Transverse colon (tissue), 4 donors: ENCODE measurements at regions not wholly inside any gene's neighbourhood (a gene's known extent, or its start where the extent isn't known, plus 50 kb on each side); places are given as distances from the start of the nearest gene placed in this dataset.

Source experiments
- EP300 ChIP-seq: sonication (generic); formaldehyde crosslinking; IDR thresholded peaks from one replicate; pipeline ENCODE4 v1.6.1; 2017; ENCODE audit warnings: antibody characterized with exemption, low read depth
- POLR2A ChIP-seq: fragments of 450-650 bp; IDR thresholded peaks from one replicate; pipeline ENCODE4 v1.6.1; 2016; ENCODE audit warnings: antibody characterized with exemption, mild to moderate bottlenecking, moderate library complexity
- POLR2AphosphoS5 ChIP-seq, 3 donors: sonication (generic); formaldehyde crosslinking; IDR thresholded peaks; one replicate each; pipeline ENCODE4 v1.6.1; 2016; ENCODE audit warnings: antibody characterized with exemption in 3 of 3
- TF ChIP-seq, protein P1 (sequence below), 5 experiments: fragments of 200-600 bp in 3 of 5; fragments of 450-650 bp in 2 of 5; sonication (generic) in 3 of 5; IDR thresholded peaks; 1 replicate in 2 of 5; 2 replicates in 3 of 5; pipeline ENCODE4 v1.5.1; 2016 to 2017; ENCODE audit warnings: antibody characterized with exemption in 5 of 5, inconsistent platforms in 3 of 5, mild to moderate bottlenecking in 2 of 5, moderate library complexity in 1 of 5

- TF ChIP-seq EP300 = no peak
- TF ChIP-seq POLR2AphosphoS5 (IDR thresholded peaks at IDR 0.05) = no peak
- TF ChIP-seq, protein P1, sequence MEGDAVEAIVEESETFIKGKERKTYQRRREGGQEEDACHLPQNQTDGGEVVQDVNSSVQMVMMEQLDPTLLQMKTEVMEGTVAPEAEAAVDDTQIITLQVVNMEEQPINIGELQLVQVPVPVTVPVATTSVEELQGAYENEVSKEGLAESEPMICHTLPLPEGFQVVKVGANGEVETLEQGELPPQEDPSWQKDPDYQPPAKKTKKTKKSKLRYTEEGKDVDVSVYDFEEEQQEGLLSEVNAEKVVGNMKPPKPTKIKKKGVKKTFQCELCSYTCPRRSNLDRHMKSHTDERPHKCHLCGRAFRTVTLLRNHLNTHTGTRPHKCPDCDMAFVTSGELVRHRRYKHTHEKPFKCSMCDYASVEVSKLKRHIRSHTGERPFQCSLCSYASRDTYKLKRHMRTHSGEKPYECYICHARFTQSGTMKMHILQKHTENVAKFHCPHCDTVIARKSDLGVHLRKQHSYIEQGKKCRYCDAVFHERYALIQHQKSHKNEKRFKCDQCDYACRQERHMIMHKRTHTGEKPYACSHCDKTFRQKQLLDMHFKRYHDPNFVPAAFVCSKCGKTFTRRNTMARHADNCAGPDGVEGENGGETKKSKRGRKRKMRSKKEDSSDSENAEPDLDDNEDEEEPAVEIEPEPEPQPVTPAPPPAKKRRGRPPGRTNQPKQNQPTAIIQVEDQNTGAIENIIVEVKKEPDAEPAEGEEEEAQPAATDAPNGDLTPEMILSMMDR (IDR thresholded peaks at IDR 0.05) = no peak
- TF ChIP-seq POLR2A = no peak
Observed at GRCh38 chr10:108970016-108970415, 953.3 kb downstream of the XPNPEP1 start.
